ENCODE measurements at regions not wholly inside any gene's neighbourhood (a gene's known extent, or its start where the extent isn't known, plus 50 kb on each side); places are given as distances from the start of the nearest gene placed in this dataset.

- H2BK120ac ChIP-seq (replicated peaks; ENCODE audit: low read depth, low read length): no peak overlapping the region
- DNase-seq (ENCODE audit: low read depth in 1 of 2, low spot score in 2 of 2) (no peak), FAIRE-seq (no peak)
- ChIA-PET CTCF (ENCODE audit: partially characterized antibody) (interaction anchor here (0.6 kb wide), 1 partner anchor 562 kb away, joined by 3 read pairs; no protein-coding TSS in a partner anchor), POLR2A (ENCODE audit: partially characterized antibody) (interaction anchor here (1.2 kb wide), 1 partner anchor 90 kb away, joined by 3 read pairs; no protein-coding TSS in a partner anchor)
- no peak overlapping the region for H3K4me2 ChIP-seq (ENCODE audit: insufficient read depth in 1 of 2, low read depth in 2 of 2, low read length in 2 of 2)
- no peaks in the 10 kb centered on the region for H3K36me3 ChIP-seq (ENCODE audit: control insufficient read depth in 2 of 4, insufficient read depth in 4 of 4, low read length in 3 of 4)
- H3K79me2 ChIP-seq (ENCODE audit: control insufficient read depth in 1 of 2, insufficient read depth in 2 of 2, low read length in 2 of 2): no peaks in the 10 kb centered on the region
- no peaks in the 10 kb centered on the region for H3K27me3 ChIP-seq (replicated peaks in 1 of 4; ENCODE audit: control insufficient read depth in 3 of 4, extremely low read depth in 1 of 4, insufficient read depth in 3 of 4, low read length in 3 of 4)
- no peaks in the 10 kb centered on the region for H3K9me3 ChIP-seq (ENCODE audit: insufficient read depth in 2 of 2, low read depth in 1 of 2, low read length in 1 of 2)
- no peak overlapping the region for H2BK20ac ChIP-seq (ENCODE audit: low read length)
- no peak overlapping the region; the same call in 1 of the 2 replicates for H4K8ac ChIP-seq (ENCODE audit: extremely low read depth, insufficient read depth, low read length)
- no peak overlapping the region for H4K91ac ChIP-seq (replicated peaks; ENCODE audit: insufficient read length, low read length)
- H3K23me2 ChIP-seq (ENCODE audit: low read depth, low read length): no peaks in the 10 kb centered on the region
- H2BK12ac ChIP-seq (ENCODE audit: low read depth, low read length): no peak overlapping the region
- no peak overlapping the region for H2AK5ac ChIP-seq (ENCODE audit: low read depth, low read length)
- H3K79me1 ChIP-seq (ENCODE audit: low read depth, low read length): no peaks in the 10 kb centered on the region
- no peak overlapping the region for H3K18ac ChIP-seq (ENCODE audit: extremely low read depth, low read length)
- no peak overlapping the region for H2BK15ac ChIP-seq (ENCODE audit: low read length)
- H4K5ac ChIP-seq (ENCODE audit: insufficient read length, low read depth, low read length): no peak overlapping the region
- peaks cover 0 to 7% (median 1%) of the 10 kb centered on the region in 4 experiments; a peak in 3 of 7 replicates for H3K4me1 ChIP-seq (replicated peaks in 1 of 4; ENCODE audit: control insufficient read depth in 3 of 4, insufficient read depth in 4 of 4, low read length in 3 of 4)
- H3K14ac ChIP-seq (ENCODE audit: insufficient read length): no peak overlapping the region
- H3K56ac ChIP-seq (replicated peaks; ENCODE audit: insufficient read length, low read depth, low read length): no peak overlapping the region
- no peak overlapping the region for H3K4ac ChIP-seq (replicated peaks; ENCODE audit: insufficient read length, low read depth, low read length)
- H4K20me1 ChIP-seq (replicated peaks in 1 of 2; ENCODE audit: control insufficient read depth in 1 of 2, insufficient read depth in 2 of 2, low read length in 2 of 2): no peaks in the 10 kb centered on the region
- H3K23ac ChIP-seq (ENCODE audit: insufficient read length): no peak overlapping the region
- no peak overlapping the region for H2AFZ ChIP-seq (ENCODE audit: low read length)
- H3K27ac ChIP-seq (ENCODE audit: low read depth, low read length): no peak overlapping the region
- no peak overlapping the region for H2BK5ac ChIP-seq (ENCODE audit: low read depth, low read length)
- H3K4me3 ChIP-seq (ENCODE audit: extremely low read depth in 1 of 4, insufficient read depth in 2 of 4, low read depth in 3 of 4, low read length in 4 of 4): no peak overlapping the region
- WGBS, 2 experiments (ENCODE audit: extremely low coverage in 1 of 2, insufficient coverage in 1 of 2, insufficient read length in 1 of 2, insufficient replicate concordance in 2 of 2, low coverage in 1 of 2, low lambda C conversion rate in 2 of 2, missing lambda C conversion rate in 1 of 2): 89% methylated on average over 9 of the region's 9 CpGs; no CpG with 5 or more reads in 1 of the 2 experiments
- H3K9ac ChIP-seq (replicated peaks in 1 of 4; ENCODE audit: extremely low read depth in 1 of 4, low read depth in 3 of 4, low read length in 3 of 4): no peak overlapping the region
- no peak for TF ChIP-seq TCF12 (IDR thresholded peaks at IDR 0.05; ENCODE audit: low read depth, low read length)
- no peak for TF ChIP-seq USF2 (IDR thresholded peaks at IDR 0.05; ENCODE audit: low read length)
Measured at GRCh38 chr15:29437888-29438702, 168.5 kb upstream of the NSMCE3 start.

Data from H1 (cell line).